GM12864 (cell line): ENCODE measurements at regions not wholly inside any gene's neighbourhood (a gene's known extent, or its start where the extent isn't known, plus 50 kb on each side); places are given as distances from the start of the nearest gene placed in this dataset.

Source experiments
- DNase-seq: peaks from one replicate; pipeline ENCODE4 v3.0.0-alpha.2; 2011; ENCODE audit warnings: low read depth
- H3K4me3 ChIP-seq: 2 replicates; pipeline ENCODE4 v1.5.1; 2011; ENCODE audit warnings: mild to moderate bottlenecking, low read depth, low read length, control low read depth
- TF ChIP-seq, protein P1 (sequence below): IDR thresholded peaks from 2 replicates; pipeline ENCODE4 v1.5.1; 2011; ENCODE audit warnings: low read depth, mild to moderate bottlenecking, moderate library complexity, low read length, control low read depth, inconsistent platforms; ENCODE audit errors: missing control alignments

DNA sequence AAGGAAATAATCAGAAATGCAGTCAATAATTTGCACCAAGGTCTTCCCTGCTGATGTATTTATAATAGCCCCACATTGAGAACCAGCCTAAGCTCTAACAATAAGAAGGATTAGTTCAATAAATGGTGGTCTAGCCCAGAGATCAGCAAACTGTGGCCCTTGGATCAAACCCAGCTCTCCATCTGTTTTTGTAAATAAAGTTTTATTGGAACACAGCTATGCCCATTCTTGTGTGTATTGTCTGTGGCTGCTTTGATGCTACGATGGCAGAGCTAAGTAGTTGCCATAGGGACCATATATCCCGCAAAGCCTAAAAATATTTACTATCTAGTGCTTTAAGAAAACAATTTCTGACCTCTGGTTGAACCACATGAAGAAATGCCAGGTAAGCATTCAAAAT is 154.9 kb downstream of the EMX2 start:
- TF ChIP-seq, protein P1, sequence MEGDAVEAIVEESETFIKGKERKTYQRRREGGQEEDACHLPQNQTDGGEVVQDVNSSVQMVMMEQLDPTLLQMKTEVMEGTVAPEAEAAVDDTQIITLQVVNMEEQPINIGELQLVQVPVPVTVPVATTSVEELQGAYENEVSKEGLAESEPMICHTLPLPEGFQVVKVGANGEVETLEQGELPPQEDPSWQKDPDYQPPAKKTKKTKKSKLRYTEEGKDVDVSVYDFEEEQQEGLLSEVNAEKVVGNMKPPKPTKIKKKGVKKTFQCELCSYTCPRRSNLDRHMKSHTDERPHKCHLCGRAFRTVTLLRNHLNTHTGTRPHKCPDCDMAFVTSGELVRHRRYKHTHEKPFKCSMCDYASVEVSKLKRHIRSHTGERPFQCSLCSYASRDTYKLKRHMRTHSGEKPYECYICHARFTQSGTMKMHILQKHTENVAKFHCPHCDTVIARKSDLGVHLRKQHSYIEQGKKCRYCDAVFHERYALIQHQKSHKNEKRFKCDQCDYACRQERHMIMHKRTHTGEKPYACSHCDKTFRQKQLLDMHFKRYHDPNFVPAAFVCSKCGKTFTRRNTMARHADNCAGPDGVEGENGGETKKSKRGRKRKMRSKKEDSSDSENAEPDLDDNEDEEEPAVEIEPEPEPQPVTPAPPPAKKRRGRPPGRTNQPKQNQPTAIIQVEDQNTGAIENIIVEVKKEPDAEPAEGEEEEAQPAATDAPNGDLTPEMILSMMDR: no peak
- H3K4me3 ChIP-seq: no peak overlapping the region
- DNase-seq: no peak

DNA sequence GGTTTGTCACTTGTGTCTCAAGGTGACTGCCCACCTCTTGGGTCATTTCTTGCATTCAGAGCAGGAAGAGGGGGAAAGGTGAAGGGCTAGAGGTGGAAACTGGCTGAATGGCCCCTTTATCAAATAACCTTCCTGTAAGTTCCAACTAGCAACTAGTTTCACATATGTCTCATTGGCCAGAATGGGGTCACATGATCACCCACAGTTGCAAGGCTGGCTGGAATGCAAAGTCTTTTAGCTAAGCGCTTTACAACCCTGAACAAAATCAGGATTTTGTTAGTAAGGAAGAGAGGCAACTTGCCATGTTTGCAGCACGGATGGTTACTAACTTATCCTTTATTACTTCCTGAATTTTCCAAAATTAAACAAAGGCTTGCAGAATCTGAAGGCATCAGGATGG is 156.3 kb downstream of the EMX2 start:
- no peak for DNase-seq
- TF ChIP-seq, protein P1: no peak

DNA sequence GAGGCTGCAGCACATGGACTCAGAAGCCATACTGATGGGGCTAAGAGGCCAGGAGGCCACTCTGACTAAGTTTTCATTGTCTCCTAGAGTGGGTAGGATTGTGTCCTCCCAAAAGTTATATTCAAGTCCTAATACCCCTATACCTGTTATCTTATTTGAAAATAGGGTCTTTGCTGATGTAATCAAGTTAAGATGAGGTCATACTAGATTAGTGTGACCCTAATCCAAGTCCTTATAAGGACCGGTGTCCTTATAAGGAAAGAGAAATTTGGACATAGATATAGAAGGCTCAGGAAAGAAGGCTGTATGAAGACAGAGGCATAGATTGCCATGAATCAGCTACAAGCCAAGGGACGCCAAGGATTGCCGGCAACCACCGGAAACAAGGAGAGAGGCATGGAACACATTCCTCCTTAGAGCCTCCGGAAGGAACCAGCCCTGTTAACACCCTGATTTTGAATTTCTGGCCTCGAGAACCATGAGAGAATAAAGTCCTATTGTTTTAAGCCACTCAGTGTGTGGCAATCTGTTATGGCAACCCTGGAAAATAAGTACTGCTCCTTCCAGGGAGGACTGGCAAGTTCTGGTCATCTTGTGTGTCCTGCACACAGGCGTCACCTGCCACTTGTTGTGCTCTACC is 157.0 kb downstream of the EMX2 start:
- H3K4me3 ChIP-seq: no peak overlapping the region
- no peak for DNase-seq
- TF ChIP-seq, protein P1: no peak

More for the DNA sequence above, 156.3 kb downstream of the EMX2 start:
- H3K4me3 ChIP-seq: no peak overlapping the region

DNA sequence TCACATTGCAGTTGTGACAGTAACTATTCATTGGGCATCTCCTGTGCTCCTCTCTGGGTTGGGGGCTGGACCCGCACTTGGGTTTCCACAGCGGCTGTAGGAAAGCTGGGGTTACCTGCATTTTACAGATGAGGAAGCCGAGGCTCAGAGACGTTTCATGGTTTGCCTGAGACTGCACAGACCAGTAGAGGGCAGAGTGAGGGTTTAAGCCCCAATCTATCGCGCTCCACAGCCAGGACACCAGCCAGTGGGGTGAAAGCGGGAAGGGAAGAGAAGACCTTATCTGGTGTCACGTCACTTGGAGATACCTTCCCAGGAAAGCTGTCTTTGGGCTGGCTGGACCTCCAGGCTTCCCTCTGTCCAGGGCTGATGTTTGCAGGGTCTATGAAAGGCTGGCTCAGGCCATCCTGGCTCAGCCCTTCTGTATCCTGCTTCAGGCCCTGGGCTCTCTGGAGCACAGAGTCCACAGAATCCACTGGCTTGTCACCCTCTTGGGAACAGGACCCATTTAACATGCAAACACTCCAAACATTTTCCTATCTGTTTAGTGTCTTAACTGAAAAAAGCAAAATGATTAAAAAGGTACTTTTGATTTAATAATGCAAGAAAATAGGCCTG is 167.7 kb downstream of the EMX2 start:
- no peak overlapping the region for H3K4me3 ChIP-seq
- TF ChIP-seq, protein P1: peak; percentile 37
- no peak for DNase-seq

DNA sequence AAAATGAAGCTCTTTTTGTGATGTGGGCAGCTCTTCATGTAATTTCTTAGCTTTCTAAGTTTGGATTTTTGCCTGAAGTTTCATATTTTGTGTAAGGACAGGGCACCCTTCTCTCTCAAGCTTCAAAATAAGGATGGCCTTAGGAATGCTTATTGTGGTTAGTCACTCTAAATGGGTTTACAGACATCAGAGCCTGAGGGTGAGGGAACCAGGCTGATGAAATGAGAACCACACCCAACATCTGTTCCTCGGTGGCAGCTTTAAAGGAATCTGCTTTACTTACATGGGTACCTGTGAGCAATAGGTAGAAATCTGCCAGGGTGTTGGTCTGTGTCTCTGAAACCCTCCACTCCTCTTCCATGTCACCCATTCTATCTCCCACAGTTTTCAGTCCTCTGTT is 174.3 kb downstream of the EMX2 start:
- no peak for DNase-seq
- TF ChIP-seq, protein P1: no peak
- H3K4me3 ChIP-seq: no peak overlapping the region

DNA sequence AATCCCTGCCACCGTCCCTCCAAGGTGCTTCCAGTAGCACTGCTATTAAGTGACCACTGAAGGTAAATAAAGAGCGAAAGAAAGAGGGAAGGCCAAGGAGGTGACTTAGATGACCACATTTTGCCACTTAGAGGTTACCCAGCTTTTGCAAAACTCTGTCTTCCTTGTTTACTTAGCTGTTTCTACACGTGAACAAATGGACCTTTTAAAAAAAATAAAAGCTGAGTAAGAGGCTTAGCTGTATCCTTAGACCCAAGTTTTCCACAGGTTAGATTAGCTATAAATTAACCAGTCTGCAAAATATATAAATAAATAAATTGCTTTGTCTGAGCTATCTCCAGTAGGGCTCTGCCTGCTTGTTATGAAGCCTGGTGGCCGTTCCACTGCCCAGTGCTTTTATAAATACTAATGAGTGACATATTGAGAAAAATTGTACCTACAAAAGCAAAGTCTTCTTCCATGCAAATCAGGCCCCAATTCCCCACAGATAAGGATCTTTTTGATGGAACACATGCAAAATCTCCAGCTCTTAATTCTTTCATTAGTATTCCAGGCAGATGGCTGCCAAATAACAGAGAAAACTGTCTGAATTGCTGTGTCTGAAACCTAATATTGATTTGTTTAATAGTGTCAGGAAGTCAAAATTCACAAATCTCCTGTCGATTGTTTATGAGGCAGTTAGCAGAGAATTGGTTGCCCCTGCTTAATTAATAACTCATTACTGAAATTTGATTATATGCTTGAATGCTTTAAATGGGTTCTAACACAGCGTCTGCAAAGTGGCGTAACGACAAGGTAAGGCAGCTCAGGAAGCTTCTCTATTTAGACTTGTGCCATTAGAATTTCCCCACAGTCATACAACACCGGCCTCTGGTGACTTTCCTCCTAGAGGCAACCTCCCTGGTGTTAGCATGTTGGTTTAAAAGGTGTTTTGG is 176.7 kb downstream of the EMX2 start:
- H3K4me3 ChIP-seq: no peak overlapping the region
- TF ChIP-seq, protein P1: no peak
- no peak for DNase-seq
